ENCODE measurements at regions not wholly inside any gene's neighbourhood (a gene's known extent, or its start where the extent isn't known, plus 50 kb on each side); places are given as distances from the start of the nearest gene placed in this dataset.
"Not testable (repeated sequence)": the region's sequence is repeated elsewhere in the genome, so short reads cannot be mapped to it uniquely, and the experiment has no call there.

DNA sequence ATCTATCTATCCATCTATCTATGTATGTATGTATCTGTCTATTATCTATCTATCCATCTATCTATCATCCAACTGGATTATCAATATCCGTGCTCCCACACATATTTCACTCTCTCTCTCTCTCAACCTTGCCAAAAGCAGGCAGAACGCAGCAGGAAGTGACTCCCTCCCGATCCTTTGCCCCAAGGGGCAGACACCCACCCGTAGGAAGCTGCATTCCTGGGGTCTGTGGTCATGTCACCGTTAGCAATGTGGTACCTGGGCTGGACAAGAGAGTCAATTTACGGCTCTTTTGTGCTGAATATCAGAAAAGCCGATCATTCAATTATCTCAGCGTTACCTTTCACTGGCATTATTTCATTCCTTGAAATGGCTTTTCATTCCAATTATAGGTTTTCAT lies 119.6 kb upstream of the PPP2R3B start:
- Histone ChIP-seq H3K9me3 (no peaks in the 10 kb centered on the region), H3K36me3 (no peaks in the 10 kb centered on the region), H3K4me3 (no peak overlapping the region), H3K27ac (no peak overlapping the region), H3K4me1 (no peaks in the 10 kb centered on the region), H3K27me3 (peaks cover 0 to 4% (median 0%) of the 10 kb centered on the region in 4 donors)
- intact Hi-C loops (cut with DNase I) = no loop called here
- TF ChIP-seq, protein P1, sequence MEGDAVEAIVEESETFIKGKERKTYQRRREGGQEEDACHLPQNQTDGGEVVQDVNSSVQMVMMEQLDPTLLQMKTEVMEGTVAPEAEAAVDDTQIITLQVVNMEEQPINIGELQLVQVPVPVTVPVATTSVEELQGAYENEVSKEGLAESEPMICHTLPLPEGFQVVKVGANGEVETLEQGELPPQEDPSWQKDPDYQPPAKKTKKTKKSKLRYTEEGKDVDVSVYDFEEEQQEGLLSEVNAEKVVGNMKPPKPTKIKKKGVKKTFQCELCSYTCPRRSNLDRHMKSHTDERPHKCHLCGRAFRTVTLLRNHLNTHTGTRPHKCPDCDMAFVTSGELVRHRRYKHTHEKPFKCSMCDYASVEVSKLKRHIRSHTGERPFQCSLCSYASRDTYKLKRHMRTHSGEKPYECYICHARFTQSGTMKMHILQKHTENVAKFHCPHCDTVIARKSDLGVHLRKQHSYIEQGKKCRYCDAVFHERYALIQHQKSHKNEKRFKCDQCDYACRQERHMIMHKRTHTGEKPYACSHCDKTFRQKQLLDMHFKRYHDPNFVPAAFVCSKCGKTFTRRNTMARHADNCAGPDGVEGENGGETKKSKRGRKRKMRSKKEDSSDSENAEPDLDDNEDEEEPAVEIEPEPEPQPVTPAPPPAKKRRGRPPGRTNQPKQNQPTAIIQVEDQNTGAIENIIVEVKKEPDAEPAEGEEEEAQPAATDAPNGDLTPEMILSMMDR (IDR thresholded peaks at IDR 0.05) = no peak
- TF ChIP-seq POLR2A (IDR thresholded peaks at IDR 0.05) = no peak
- WGBS, 2 donors = 45 to 56% methylated on average over 7 to 8 of the region's 8 CpGs
- DNase-seq = no peak

DNA sequence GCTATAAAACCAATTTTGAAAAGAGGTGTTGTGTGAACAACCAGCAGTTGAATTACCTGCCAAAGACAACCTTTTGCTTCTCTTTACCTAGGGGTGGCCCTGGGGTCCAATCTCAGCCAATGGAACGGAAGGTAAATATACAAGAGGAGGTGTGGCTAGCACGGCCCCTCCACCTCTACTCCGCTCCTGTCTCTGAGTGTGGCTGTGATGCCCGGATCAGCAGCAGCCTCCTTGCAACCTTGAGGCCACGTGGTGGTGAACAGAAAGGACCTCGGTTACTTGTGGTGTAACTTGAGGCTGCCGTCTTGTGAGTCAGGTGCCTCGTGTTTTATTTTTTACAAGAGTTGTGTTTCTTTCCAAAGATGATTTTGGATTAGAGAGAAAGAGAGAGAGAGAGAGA lies 121.5 kb upstream of the PPP2R3B start:
- H3K4me3 ChIP-seq = no peak overlapping the region
- H3K27me3 ChIP-seq = no peaks in the 10 kb centered on the region
- H3K27ac ChIP-seq = no peak overlapping the region
- no peaks in the 10 kb centered on the region for H3K36me3 ChIP-seq
- no peaks in the 10 kb centered on the region for H3K9me3 ChIP-seq
- WGBS, 2 donors = 70 to 91% methylated on average over 7 to 8 of the region's 8 CpGs
- DNase-seq = no peak
- intact Hi-C loops (cut with DNase I) = no loop called here
- H3K4me1 ChIP-seq = no peaks in the 10 kb centered on the region
- no peak for TF ChIP-seq POLR2A (IDR thresholded peaks at IDR 0.05)
- TF ChIP-seq, protein P1 (IDR thresholded peaks at IDR 0.05) = no peak

DNA sequence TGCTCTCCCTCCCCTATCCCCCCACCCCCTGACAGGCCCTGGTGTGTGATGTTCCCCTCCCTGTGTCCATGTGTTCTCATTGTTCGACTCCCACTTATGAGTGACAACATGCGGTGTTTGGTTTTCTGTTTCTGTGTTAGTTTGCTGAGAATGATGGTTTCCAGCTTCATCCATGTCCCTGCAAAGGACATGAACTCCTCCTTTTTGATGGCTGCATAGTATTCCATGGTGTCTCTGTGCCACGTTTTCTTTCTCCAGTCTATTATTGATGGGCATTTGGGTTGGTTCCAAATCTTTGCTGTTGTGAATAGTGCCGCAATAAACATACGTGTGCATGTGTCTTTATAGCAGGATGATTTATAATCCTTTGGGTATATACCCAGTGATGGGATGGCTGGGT lies 121.8 kb upstream of the SHOX start:
- H3K27me3 ChIP-seq; H3K27ac ChIP-seq; H3K4me1 ChIP-seq; H3K36me3 ChIP-seq; H3K4me3 ChIP-seq; intact Hi-C loops (cut with DNase I); H3K9me3 ChIP-seq; DNase-seq: not testable (repeated sequence)
- WGBS, 2 donors = 75 to 83% methylated on average over 5 of the region's 5 CpGs

DNA sequence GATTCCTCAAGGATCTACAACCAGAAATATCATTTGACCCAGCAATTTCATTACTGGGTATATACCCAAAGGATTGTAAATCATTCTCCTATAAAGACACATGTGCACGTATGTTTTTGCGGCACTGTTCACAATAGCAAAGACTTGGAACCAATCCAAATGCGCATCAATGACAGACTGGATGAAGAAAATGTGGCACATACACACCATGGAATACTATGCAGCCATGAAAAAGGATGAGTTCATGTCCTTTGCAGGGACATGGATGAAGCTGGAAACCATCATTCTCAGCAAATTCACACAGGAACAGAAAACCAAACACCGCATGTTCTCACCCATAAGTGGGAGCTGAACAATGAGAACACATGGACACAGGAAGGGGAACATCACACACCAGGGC lies 119.5 kb upstream of the SHOX start:
- 85 to 86% methylated on average over 3 to 4 of the region's 4 CpGs for WGBS, 2 donors

DNA sequence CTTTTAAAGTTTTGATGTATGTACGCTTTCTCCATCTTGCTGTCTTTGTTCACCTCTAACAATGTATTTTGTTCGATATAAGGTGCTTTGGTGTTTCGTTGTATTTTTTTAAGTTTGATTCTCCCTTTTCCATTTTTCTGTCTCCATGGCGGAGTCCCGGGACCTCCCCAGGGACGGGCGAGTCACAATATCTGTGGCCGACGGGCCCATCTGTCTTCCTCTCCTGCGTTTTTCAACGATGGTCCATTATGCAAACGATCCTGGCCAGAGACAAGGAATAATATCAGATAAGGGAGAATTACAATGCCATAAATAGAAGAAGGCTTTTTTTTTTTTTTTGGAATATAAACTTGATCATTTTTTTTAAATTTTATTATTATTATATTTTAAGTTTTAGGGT lies 112.3 kb upstream of the SHOX start:
- H3K27me3 ChIP-seq = peaks cover 0 to 3% (median 0%) of the 10 kb centered on the region in 4 donors
- no peaks in the 10 kb centered on the region for H3K36me3 ChIP-seq
- no peak overlapping the region for H3K27ac ChIP-seq
- 73 to 74% methylated on average over 12 of the region's 12 CpGs for WGBS, 2 donors
- H3K4me3 ChIP-seq = no peak overlapping the region
- TF ChIP-seq, protein P1 (IDR thresholded peaks at IDR 0.05) = no peak
- no peak for TF ChIP-seq POLR2A (IDR thresholded peaks at IDR 0.05)
- no peak for DNase-seq
- no peaks in the 10 kb centered on the region for H3K9me3 ChIP-seq
- intact Hi-C loops (cut with DNase I) = no loop called here
- H3K4me1 ChIP-seq = no peaks in the 10 kb centered on the region

More for the DNA sequence above, 119.5 kb upstream of the SHOX start:
- H3K27ac ChIP-seq; H3K36me3 ChIP-seq; intact Hi-C loops (cut with DNase I); H3K27me3 ChIP-seq; H3K4me3 ChIP-seq; DNase-seq; H3K4me1 ChIP-seq; H3K9me3 ChIP-seq: not testable (repeated sequence)

DNA sequence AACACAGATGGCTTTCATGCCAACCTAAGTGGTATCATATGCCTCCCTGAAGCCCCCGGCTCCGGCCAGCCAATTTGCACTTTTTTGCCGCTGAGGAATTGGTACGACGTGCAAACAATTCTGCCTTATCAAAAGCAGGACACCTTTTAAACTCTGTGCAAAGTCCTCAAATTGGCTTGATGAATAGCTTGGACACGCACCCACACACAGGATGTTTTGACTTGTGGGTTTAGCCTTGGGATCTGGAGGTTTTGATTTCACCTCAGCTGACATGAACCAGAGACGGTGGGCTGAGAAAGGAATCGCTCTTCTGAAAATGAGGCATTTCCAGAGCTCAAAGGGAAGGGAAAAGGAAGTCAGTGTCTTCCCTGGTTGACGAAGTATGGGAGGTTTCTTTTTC lies 110.8 kb upstream of the SHOX start:
- Histone ChIP-seq H3K4me1 (no peaks in the 10 kb centered on the region), H3K9me3 (no peaks in the 10 kb centered on the region), H3K27ac (no peak overlapping the region), H3K27me3 (peaks cover 0 to 3% (median 0%) of the 10 kb centered on the region in 4 donors), H3K4me3 (no peak overlapping the region), H3K36me3 (no peaks in the 10 kb centered on the region)
- no peak for DNase-seq
- TF ChIP-seq POLR2A (IDR thresholded peaks at IDR 0.05) = no peak
- TF ChIP-seq, protein P1 (IDR thresholded peaks at IDR 0.05) = no peak
- intact Hi-C loops (cut with DNase I) = no loop called here
- WGBS, 2 donors = 37 to 43% methylated on average over 9 of the region's 9 CpGs

Data from esophagus squamous epithelium (tissue), 5 donors.